Small intestine (tissue), 7 donors: ENCODE measurements at regions not wholly inside any gene's neighbourhood (a gene's known extent, or its start where the extent isn't known, plus 50 kb on each side); places are given as distances from the start of the nearest gene placed in this dataset.
A peak's percentile ranks its signal among the peaks of the same experiment; 100 is the strongest.

Experiments used
- DNase-seq, 2 donors: peaks; one replicate each; pipeline versions ENCODE4 v3.0.0 to v3.0.0-alpha.2; 2013
- FAIRE-seq: peaks from 2 replicates; lab custom pipeline; 2012; peaks lifted over from hg19 to GRCh38; lab: Jason Lieb, UNC
- H3K27ac ChIP-seq, 3 donors: one replicate each; pipeline ENCODE4 v1.5.1; 2013; ENCODE audit warnings: low read length in 2 of 3, mild to moderate bottlenecking in 2 of 3, control low read depth in 1 of 3, inconsistent platforms in 1 of 3, low read depth in 1 of 3, moderate library complexity in 1 of 3
- H3K27me3 ChIP-seq, 3 donors: one replicate each; pipeline ENCODE4 v1.6.1; 2013; ENCODE audit warnings: low read length in 3 of 3, inconsistent platforms in 1 of 3; ENCODE audit not compliant: control insufficient read depth in 3 of 3, insufficient read depth in 3 of 3
- H3K36me3 ChIP-seq, 3 donors: one replicate each; pipeline ENCODE4 v1.6.1; 2013; ENCODE audit warnings: low read length in 3 of 3, inconsistent platforms in 1 of 3, low read depth in 1 of 3, mild to moderate bottlenecking in 1 of 3, moderate library complexity in 1 of 3; ENCODE audit not compliant: control insufficient read depth in 3 of 3, insufficient read depth in 2 of 3
- H3K4me1 ChIP-seq, 3 donors: one replicate each; pipeline ENCODE4 v1.6.1; 2013; ENCODE audit warnings: low read length in 2 of 3, inconsistent platforms in 1 of 3, low read depth in 1 of 3, mild to moderate bottlenecking in 1 of 3, moderate library complexity in 1 of 3; ENCODE audit not compliant: control insufficient read depth in 3 of 3, insufficient read depth in 2 of 3
- H3K4me3 ChIP-seq, 3 donors: one replicate each; pipeline ENCODE4 v1.5.1; 2013; ENCODE audit warnings: low read length in 3 of 3, control low read depth in 1 of 3, inconsistent platforms in 1 of 3, low read depth in 1 of 3, mild to moderate bottlenecking in 1 of 3, moderate library complexity in 1 of 3
- H3K9me3 ChIP-seq, 2 donors: one replicate each; pipeline ENCODE4 v1.6.1; 2013; ENCODE audit warnings: low read depth in 1 of 2, low read length in 1 of 2; ENCODE audit not compliant: control insufficient read depth in 2 of 2, insufficient read depth in 1 of 2
- WGBS, 3 donors: extraction: QIAGEN DNeasy Blood & Tissue Kit; methylation state at CpG; one replicate each; pipeline ENCODE4 v1.1.7; 2013; 5-methylcytosine and 5-hydroxymethylcytosine counted together
- donor health status: healthy with polysubstance abuse.
- donor health status: control.
- donor health status: control.
- donor health status: Bipolar disorder and iron deficiency.
- donor health status: healthy.

- Histone ChIP-seq H3K9me3 (no peaks in the 10 kb centered on the region), H3K36me3 (no peaks in the 10 kb centered on the region), H3K27me3 (peaks cover 0 to 7% (median 0%) of the 10 kb centered on the region in 3 donors), H3K4me3 (no peak overlapping the region), H3K4me1 (no peaks in the 10 kb centered on the region), H3K27ac (no peak overlapping the region)
- 65 to 77% (median 71%) methylated on average over 19 to 20 of the region's 20 CpGs for WGBS, 3 donors
- no peak for FAIRE-seq
- no peak for DNase-seq
These were observed 850.8 kb downstream of the BRD1 start for GRCh38 chr22:48976556-48977535.

DNA sequence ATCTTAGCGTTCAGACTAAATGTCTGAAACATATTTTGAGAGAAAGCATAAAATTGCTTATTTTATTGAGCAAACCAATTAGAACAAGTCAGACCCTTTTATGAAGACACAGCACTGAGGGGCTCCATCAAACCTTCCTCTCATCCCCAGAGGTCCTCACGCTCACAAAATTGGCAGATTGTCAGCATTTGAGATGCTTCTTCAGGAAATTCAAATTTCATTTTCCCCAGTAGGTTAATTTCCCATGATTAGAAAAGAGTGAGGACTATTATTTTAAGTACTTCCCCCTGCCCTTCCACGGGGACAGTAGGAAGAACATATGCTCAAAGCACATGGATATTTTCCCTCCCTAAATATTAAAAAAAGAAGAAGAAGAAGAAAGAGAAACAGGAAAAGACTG, 851.8 kb downstream of the BRD1 start:
- Histone ChIP-seq H3K9me3 (no peaks in the 10 kb centered on the region), H3K4me3 (no peak overlapping the region), H3K4me1 (no peaks in the 10 kb centered on the region), H3K27me3 (peaks cover 0 to 4% (median 0%) of the 10 kb centered on the region in 3 donors), H3K27ac (no peak overlapping the region), H3K36me3 (no peaks in the 10 kb centered on the region)
- no peak for FAIRE-seq
- WGBS, 3 donors, result 48 to 58% (median 49%) methylated on average over 3 of the region's 3 CpGs
- DNase-seq, result no peak

DNA sequence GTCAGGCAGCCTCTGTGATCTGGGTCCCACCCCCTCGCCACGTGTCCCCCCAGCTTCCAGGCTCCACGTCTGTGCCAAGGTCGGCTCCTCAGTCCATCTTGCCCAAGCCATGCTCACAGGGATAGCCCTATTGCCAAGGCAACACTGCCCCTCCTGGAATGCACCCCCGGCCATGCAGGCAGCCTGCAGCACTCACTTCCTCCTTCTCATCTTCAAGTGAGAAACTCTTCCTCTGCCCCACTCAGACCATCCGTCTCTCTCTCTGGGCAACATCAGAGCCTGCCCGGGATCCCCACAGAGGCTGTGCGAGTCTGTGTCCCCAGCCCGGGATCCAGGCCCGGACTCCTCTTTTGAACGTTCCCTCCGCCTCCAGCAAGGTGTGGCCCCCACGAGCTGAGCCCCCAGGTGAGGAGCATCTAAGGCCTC, 852.3 kb downstream of the BRD1 start:
- no peak for FAIRE-seq
- no peaks in the 10 kb centered on the region for H3K9me3 ChIP-seq
- H3K4me3 ChIP-seq, result no peak overlapping the region
- H3K36me3 ChIP-seq, result no peaks in the 10 kb centered on the region
- no peak overlapping the region for H3K27ac ChIP-seq
- H3K4me1 ChIP-seq, result no peaks in the 10 kb centered on the region
- DNase-seq, result no peak
- WGBS, 3 donors, result 72 to 76% (median 73%) methylated on average over 13 of the region's 13 CpGs
- H3K27me3 ChIP-seq, result no peaks in the 10 kb centered on the region

DNA sequence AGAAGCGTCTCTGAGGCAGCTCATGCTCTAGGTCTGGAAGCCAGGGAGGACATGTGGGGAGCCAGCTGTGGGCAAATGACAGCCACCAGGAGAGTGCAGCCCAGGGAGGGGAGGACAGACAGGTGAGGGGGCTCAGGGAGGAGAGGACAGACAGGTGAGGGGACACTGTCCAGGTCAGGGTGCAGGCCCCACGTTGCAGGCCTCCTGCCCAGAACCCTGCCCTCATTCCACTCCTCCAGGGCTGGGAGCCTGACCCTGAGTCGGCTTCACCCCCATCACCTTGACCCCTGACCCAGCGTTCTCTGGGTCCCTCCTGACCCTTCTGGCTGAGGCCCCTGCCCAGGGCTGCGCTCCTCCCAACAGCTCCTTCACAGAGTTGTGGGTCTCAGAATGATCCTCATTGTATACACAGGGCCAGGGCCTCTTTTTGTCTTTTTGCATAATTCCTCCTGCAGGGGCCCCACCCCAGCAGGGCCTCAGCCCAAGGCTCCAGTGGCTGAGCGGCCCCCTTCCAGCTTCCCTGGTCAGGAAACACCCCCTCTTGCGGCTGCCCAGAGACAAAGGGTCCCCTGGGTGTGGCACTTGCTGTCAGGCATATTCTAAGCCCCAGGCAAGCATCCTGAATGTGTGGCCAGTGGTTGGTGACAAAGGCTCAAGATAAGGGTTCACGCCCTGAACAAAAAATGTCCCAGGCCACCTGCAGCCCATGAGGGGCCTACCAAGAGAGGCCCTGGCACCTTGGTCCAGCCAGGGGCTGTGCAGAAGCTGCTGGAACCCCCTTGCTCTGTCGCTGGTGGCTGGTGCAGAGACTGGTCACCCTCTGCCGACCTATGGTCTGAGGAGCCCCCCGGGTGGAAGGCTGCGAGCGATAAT, 853.0 kb downstream of the BRD1 start:
- DNase-seq (no peak), FAIRE-seq (no peak)

DNA sequence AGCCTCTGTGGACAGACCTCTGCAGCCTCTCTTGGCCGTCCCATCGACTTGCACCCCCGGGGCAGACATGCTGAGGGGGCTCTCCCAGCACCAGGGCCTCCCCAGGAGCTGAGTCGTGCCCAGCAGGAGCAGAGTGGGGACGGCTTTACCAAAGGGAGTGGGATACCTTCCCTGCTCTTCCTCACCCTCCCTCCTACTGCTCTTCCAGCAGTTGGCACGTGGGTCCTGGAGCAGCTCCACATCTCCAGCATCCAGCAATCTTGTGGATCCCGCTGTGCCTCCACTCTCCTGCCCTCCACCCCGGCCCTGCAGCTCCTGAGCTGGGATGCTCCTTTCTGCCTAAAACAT, 854.0 kb downstream of the BRD1 start:
- no peak for FAIRE-seq
- H3K27ac ChIP-seq, result no peak overlapping the region
- no peak for DNase-seq
- no peaks in the 10 kb centered on the region for H3K9me3 ChIP-seq
- no peaks in the 10 kb centered on the region for H3K36me3 ChIP-seq
- no peaks in the 10 kb centered on the region for H3K4me1 ChIP-seq
- H3K4me3 ChIP-seq, result no peak overlapping the region
- no peaks in the 10 kb centered on the region for H3K27me3 ChIP-seq
- WGBS, 3 donors, result 59 to 72% (median 65%) methylated on average over 7 to 8 of the region's 8 CpGs

More for the DNA sequence above, 853.0 kb downstream of the BRD1 start:
- H3K4me3 ChIP-seq, result no peak overlapping the region
- H3K27me3 ChIP-seq, result no peaks in the 10 kb centered on the region
- H3K4me1 ChIP-seq, result no peaks in the 10 kb centered on the region
- WGBS, 3 donors, result 55 to 71% (median 57%) methylated on average over 11 to 13 of the region's 13 CpGs
- no peaks in the 10 kb centered on the region for H3K36me3 ChIP-seq
- H3K9me3 ChIP-seq, result no peaks in the 10 kb centered on the region
- H3K27ac ChIP-seq, result no peak overlapping the region

DNA sequence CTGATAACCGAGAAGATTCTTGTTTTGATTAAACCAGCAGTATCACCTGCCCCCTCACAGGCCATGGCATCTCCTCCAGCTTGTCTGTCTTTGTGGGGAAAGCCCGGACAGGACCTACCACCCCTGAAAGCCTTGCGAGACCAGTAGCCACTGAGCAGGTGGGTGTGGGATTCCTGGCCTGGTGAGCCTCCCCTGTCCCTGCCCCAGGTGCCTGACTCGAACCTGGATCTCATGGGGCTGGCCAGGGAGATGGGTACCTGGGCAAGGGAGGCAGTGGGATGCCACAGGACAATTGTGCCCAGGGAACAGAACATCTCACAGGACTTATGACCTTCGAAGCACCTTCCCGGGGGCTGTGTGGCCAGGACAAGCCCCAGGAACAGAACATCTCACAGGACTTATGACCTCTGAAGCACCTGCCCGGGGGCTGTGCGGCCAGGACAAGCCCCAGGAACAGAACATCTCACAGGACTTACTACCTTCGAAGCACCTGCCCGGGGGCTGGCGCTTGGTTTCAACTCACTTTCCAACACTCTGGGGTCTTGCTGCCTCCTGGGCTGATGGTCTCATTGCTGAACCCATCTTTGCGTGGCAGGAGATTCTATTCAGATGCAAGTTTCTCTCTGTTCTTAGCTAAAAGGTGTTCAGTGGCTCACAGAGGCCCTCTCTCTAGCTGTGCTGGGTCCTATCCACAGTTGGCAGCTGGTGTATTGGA, 854.5 kb downstream of the BRD1 start:
- Histone ChIP-seq H3K9me3 (no peaks in the 10 kb centered on the region), H3K4me3 (no peak overlapping the region), H3K4me1 (no peaks in the 10 kb centered on the region), H3K36me3 (no peaks in the 10 kb centered on the region), H3K27ac (no peak overlapping the region), H3K27me3 (no peaks in the 10 kb centered on the region)
- WGBS, 3 donors, result 78 to 87% (median 79%) methylated on average over 12 of the region's 12 CpGs
- FAIRE-seq (no peak), DNase-seq (no peak)

- Histone ChIP-seq H3K27ac (no peak overlapping the region), H3K27me3 (no peaks in the 10 kb centered on the region), H3K4me1 (no peaks in the 10 kb centered on the region), H3K9me3 (no peaks in the 10 kb centered on the region), H3K36me3 (no peaks in the 10 kb centered on the region), H3K4me3 (no peak overlapping the region)
- WGBS, 3 donors, result 34 to 47% (median 35%) methylated on average over 11 of the region's 11 CpGs
- FAIRE-seq (no peak), DNase-seq (peak; percentile 17 to 46)
These were observed 859.3 kb downstream of the BRD1 start for GRCh38 chr22:48968201-48968959.
